Stomach (tissue), 4 donors: ENCODE measurements at regions not wholly inside any gene's neighbourhood (a gene's known extent, or its start where the extent isn't known, plus 50 kb on each side); places are given as distances from the start of the nearest gene placed in this dataset.

Source experiments
- CTCF ChIP-seq, 7 experiments: fragments of 450-650 bp in 4 of 7; fragments of 200-600 bp in 3 of 7; sonication (generic) in 3 of 7; IDR thresholded peaks; one replicate each; pipeline ENCODE4 v1.5.1; 2016 to 2019; ENCODE audit warnings: antibody characterized with exemption in 7 of 7, control low read depth in 2 of 7, mild to moderate bottlenecking in 1 of 7
- EP300 ChIP-seq: sonication (generic); formaldehyde crosslinking; IDR thresholded peaks from one replicate; pipeline ENCODE4 v1.6.1; 2017; ENCODE audit warnings: antibody characterized with exemption
- POLR2A ChIP-seq, 4 donors: fragments of 450-650 bp; IDR thresholded peaks; one replicate each; pipeline ENCODE4 v1.6.1; 2016; ENCODE audit warnings: antibody characterized with exemption in 4 of 4, control low read depth in 2 of 4, mild to moderate bottlenecking in 1 of 4, moderate library complexity in 1 of 4
- POLR2AphosphoS5 ChIP-seq, 3 donors: sonication (generic); formaldehyde crosslinking; IDR thresholded peaks; one replicate each; pipeline ENCODE4 v1.6.1; 2016; ENCODE audit warnings: antibody characterized with exemption in 3 of 3

- TF ChIP-seq CTCF (IDR thresholded peaks at IDR 0.05), result no peak
- TF ChIP-seq POLR2AphosphoS5 (IDR thresholded peaks at IDR 0.05), result no peak
- TF ChIP-seq EP300, result no peak
- no peak for TF ChIP-seq POLR2A (IDR thresholded peaks at IDR 0.05)
Observed at GRCh38 chr5:98455665-98456064, 317.8 kb upstream of the RGMB start.
